ENCODE measurements at regions not wholly inside any gene's neighbourhood (a gene's known extent, or its start where the extent isn't known, plus 50 kb on each side); places are given as distances from the start of the nearest gene placed in this dataset.

DNA sequence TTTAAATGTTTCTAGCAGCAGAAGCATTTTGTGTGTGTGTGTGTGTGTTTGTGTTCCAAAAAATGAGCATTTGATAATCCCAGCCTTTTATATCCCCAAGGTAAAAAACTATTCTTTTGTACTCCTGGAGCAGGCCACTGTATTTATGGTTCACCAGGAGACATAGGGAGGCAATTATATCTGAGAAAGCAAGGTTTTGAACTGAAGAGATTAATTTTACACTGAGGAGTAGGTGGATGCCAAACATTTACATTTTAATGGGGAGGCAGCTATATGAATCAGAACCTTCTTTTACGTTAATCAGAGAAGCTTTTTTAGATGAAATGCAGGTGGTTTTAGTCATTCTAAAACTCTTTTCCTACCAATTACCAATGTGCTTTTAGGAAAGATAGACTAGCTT, 1374.0 kb upstream of the TENM4 start:
- H3K36me3 ChIP-seq (ENCODE audit: control insufficient read depth in 4 of 4, insufficient read depth in 4 of 4, low read length in 4 of 4), result no peaks in the 10 kb centered on the region
- H3K9ac ChIP-seq (ENCODE audit: insufficient read depth in 1 of 2, low read length in 2 of 2), result no peak overlapping the region
- H3K4me1 ChIP-seq (ENCODE audit: control insufficient read depth in 5 of 5, insufficient read depth in 5 of 5, low read length in 5 of 5), result no peaks in the 10 kb centered on the region
- H3K4me3 ChIP-seq, result no peak overlapping the region
- 84 to 94% methylated on average over 1 of the region's 1 CpG for WGBS, 2 donors
- TF ChIP-seq, protein P1, sequence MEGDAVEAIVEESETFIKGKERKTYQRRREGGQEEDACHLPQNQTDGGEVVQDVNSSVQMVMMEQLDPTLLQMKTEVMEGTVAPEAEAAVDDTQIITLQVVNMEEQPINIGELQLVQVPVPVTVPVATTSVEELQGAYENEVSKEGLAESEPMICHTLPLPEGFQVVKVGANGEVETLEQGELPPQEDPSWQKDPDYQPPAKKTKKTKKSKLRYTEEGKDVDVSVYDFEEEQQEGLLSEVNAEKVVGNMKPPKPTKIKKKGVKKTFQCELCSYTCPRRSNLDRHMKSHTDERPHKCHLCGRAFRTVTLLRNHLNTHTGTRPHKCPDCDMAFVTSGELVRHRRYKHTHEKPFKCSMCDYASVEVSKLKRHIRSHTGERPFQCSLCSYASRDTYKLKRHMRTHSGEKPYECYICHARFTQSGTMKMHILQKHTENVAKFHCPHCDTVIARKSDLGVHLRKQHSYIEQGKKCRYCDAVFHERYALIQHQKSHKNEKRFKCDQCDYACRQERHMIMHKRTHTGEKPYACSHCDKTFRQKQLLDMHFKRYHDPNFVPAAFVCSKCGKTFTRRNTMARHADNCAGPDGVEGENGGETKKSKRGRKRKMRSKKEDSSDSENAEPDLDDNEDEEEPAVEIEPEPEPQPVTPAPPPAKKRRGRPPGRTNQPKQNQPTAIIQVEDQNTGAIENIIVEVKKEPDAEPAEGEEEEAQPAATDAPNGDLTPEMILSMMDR (IDR thresholded peaks at IDR 0.05; ENCODE audit: control extremely low read depth, extremely low read depth), result no peak
- H3K27me3 ChIP-seq (ENCODE audit: control insufficient read depth in 3 of 3, insufficient read depth in 3 of 3, low read length in 2 of 3), result no peaks in the 10 kb centered on the region
- no peaks in the 10 kb centered on the region for H3K9me3 ChIP-seq (ENCODE audit: control insufficient read depth in 4 of 4, insufficient read depth in 3 of 4, low read length in 3 of 4)
- DNase-seq, result no peak
- ATAC-seq (ENCODE audit: insufficient read depth, low FRiP score), result no peak
- no peak overlapping the region for H3K27ac ChIP-seq (ENCODE audit: low read depth in 1 of 2, low read length in 1 of 2)

DNA sequence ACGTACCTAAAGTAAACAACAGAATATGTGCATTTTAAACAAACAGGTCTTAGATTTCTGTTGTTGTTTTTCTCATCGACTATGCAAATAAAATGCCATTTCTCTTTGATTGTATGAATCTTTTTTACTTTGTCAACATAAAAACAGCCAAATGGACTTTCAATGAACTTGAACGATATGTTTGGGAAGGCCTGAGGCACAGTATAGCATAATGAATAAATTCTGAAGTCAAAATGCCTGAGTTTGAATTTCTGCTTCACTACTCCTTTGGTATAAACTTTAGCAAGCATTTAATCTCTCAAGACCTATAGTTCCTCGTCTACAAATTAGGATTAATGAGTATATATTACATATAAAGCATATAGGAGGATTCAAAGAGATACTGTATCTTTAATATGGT, 1369.9 kb upstream of the TENM4 start:
- no peak overlapping the region for H3K27ac ChIP-seq (ENCODE audit: low read depth in 1 of 2, low read length in 1 of 2)
- DNase-seq, result no peak
- H3K4me3 ChIP-seq, result no peak overlapping the region
- H3K36me3 ChIP-seq (ENCODE audit: control insufficient read depth in 4 of 4, insufficient read depth in 4 of 4, low read length in 4 of 4), result no peaks in the 10 kb centered on the region
- 67 to 74% methylated on average over 4 of the region's 4 CpGs for WGBS, 2 donors
- no peaks in the 10 kb centered on the region for H3K4me1 ChIP-seq (ENCODE audit: control insufficient read depth in 5 of 5, insufficient read depth in 5 of 5, low read length in 5 of 5)
- no peaks in the 10 kb centered on the region for H3K9me3 ChIP-seq (ENCODE audit: control insufficient read depth in 4 of 4, insufficient read depth in 3 of 4, low read length in 3 of 4)
- ATAC-seq (ENCODE audit: insufficient read depth, low FRiP score), result no peak
- no peak overlapping the region for H3K9ac ChIP-seq (ENCODE audit: insufficient read depth in 1 of 2, low read length in 2 of 2)
- TF ChIP-seq, protein P1 (IDR thresholded peaks at IDR 0.05; ENCODE audit: control extremely low read depth, extremely low read depth), result no peak
- no peaks in the 10 kb centered on the region for H3K27me3 ChIP-seq (ENCODE audit: control insufficient read depth in 3 of 3, insufficient read depth in 3 of 3, low read length in 2 of 3)

DNA sequence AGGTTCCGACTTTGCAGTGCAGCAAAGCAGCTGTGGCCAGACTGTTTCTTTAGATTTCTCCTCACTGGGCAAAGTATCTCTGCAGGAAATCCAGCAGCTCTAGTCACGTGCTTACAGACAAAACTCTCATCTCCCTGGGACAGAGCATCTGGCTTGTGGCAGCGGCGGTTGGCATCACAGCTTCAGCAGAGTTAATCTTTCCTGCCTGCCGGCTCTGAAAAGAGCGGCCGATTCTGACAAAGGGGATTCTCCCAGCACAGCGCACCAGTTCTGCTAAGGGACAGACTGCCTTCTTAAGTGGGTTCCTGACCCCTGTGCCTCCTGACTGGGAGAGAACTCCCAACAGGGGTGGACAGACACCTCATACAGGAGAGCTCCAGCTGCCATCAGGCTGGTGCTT, 1357.3 kb upstream of the TENM4 start:
- Histone ChIP-seq H3K9me3 (ENCODE audit: control insufficient read depth in 4 of 4, insufficient read depth in 3 of 4, low read length in 3 of 4) (peaks cover 0 to 13% (median 3%) of the 10 kb centered on the region in 4 donors), H3K4me1 (ENCODE audit: control insufficient read depth in 5 of 5, insufficient read depth in 5 of 5, low read length in 5 of 5) (no peaks in the 10 kb centered on the region), H3K27ac (ENCODE audit: low read depth in 1 of 2, low read length in 1 of 2) (no peak overlapping the region), H3K9ac (ENCODE audit: insufficient read depth in 1 of 2, low read length in 2 of 2) (no peak overlapping the region), H3K27me3 (ENCODE audit: control insufficient read depth in 3 of 3, insufficient read depth in 3 of 3, low read length in 2 of 3) (no peaks in the 10 kb centered on the region), H3K4me3 (no peak overlapping the region), H3K36me3 (ENCODE audit: control insufficient read depth in 4 of 4, insufficient read depth in 4 of 4, low read length in 4 of 4) (no peaks in the 10 kb centered on the region)
- DNase-seq, result no peak
- TF ChIP-seq, protein P1 (IDR thresholded peaks at IDR 0.05; ENCODE audit: control extremely low read depth, extremely low read depth), result no peak
- no peak for ATAC-seq (ENCODE audit: insufficient read depth, low FRiP score)
- WGBS, 2 donors, result 73 to 75% methylated on average over 8 of the region's 8 CpGs

DNA sequence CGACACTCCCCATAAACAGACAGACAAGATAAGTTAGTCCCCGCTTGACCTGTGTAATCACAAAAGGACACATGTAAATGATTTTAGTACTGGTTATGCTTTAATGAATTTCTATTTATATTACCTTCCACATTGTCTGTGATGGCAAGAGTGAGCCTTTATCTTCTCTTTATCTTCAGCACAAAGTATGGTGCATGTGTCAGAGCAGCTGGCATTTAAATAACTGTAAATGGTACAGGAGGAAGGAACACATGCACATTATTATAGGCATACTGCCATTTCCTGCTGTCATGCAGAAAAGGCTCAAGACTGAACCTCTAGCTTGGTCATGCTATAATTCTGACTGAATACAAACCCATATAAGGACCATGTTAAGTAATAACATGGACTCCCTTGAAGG, 1342.7 kb upstream of the TENM4 start:
- TF ChIP-seq, protein P1 (IDR thresholded peaks at IDR 0.05; ENCODE audit: control extremely low read depth, extremely low read depth), result no peak
- DNase-seq, result no peak
- no peaks in the 10 kb centered on the region for H3K27me3 ChIP-seq (ENCODE audit: control insufficient read depth in 3 of 3, insufficient read depth in 3 of 3, low read length in 2 of 3)
- ATAC-seq (ENCODE audit: insufficient read depth, low FRiP score), result no peak
- no peak overlapping the region for H3K4me3 ChIP-seq
- 74 to 79% methylated on average over 2 of the region's 2 CpGs for whole genome bisulfite sequencing, 2 donors
- peaks cover 0 to 1% (median 0%) of the 10 kb centered on the region in 4 donors for H3K9me3 ChIP-seq (ENCODE audit: control insufficient read depth in 4 of 4, insufficient read depth in 3 of 4, low read length in 3 of 4)
- H3K9ac ChIP-seq (ENCODE audit: insufficient read depth in 1 of 2, low read length in 2 of 2), result no peak overlapping the region
- no peak overlapping the region for H3K27ac ChIP-seq (ENCODE audit: low read depth in 1 of 2, low read length in 1 of 2)
- no peaks in the 10 kb centered on the region for H3K36me3 ChIP-seq (ENCODE audit: control insufficient read depth in 4 of 4, insufficient read depth in 4 of 4, low read length in 4 of 4)
- peaks cover 0 to 5% (median 0%) of the 10 kb centered on the region in 5 donors for H3K4me1 ChIP-seq (ENCODE audit: control insufficient read depth in 5 of 5, insufficient read depth in 5 of 5, low read length in 5 of 5)

Data from lung (tissue), 11 donors.